Esophagus squamous epithelium (tissue), 4 donors: ENCODE measurements at regions not wholly inside any gene's neighbourhood (a gene's known extent, or its start where the extent isn't known, plus 50 kb on each side); places are given as distances from the start of the nearest gene placed in this dataset.

ENCODE experiments used
- POLR2A ChIP-seq, 4 donors: fragments of 450-650 bp; IDR thresholded peaks; one replicate each; pipeline ENCODE4 v1.6.1; 2017; ENCODE audit warnings: antibody characterized with exemption in 4 of 4, mild to moderate bottlenecking in 4 of 4, moderate library complexity in 3 of 4
- TF ChIP-seq, protein P1 (sequence below), 6 experiments: fragments of 450-650 bp in 4 of 6; fragments of 200-600 bp in 2 of 6; sonication (generic) in 2 of 6; IDR thresholded peaks; one replicate each; pipeline ENCODE4 v1.5.1; 2016 to 2019; ENCODE audit warnings: antibody characterized with exemption in 6 of 6, mild to moderate bottlenecking in 4 of 6, moderate library complexity in 4 of 6

DNA sequence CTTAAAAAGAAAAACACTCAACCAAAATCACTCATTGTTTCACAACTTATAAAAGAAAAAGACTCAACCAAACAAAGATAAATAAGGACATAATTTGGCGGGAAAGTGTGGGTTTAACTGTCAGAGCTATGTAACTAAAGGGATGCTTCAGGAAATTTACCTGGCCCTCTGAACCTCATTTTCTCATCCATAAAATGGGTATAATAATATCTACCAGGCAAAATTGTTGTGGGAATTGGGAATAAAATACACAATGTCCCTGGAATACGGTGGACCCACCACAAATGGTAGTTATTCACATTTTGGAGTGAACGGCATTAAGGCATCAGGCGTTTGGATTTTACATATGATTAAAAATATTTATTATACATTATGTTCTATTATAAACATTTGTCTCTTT, 228.5 kb upstream of the ANKRD55 start:
- TF ChIP-seq, protein P1, sequence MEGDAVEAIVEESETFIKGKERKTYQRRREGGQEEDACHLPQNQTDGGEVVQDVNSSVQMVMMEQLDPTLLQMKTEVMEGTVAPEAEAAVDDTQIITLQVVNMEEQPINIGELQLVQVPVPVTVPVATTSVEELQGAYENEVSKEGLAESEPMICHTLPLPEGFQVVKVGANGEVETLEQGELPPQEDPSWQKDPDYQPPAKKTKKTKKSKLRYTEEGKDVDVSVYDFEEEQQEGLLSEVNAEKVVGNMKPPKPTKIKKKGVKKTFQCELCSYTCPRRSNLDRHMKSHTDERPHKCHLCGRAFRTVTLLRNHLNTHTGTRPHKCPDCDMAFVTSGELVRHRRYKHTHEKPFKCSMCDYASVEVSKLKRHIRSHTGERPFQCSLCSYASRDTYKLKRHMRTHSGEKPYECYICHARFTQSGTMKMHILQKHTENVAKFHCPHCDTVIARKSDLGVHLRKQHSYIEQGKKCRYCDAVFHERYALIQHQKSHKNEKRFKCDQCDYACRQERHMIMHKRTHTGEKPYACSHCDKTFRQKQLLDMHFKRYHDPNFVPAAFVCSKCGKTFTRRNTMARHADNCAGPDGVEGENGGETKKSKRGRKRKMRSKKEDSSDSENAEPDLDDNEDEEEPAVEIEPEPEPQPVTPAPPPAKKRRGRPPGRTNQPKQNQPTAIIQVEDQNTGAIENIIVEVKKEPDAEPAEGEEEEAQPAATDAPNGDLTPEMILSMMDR (IDR thresholded peaks at IDR 0.05): no peak
- no peak for TF ChIP-seq POLR2A (IDR thresholded peaks at IDR 0.05)
